ENCODE measurements at regions not wholly inside any gene's neighbourhood (a gene's known extent, or its start where the extent isn't known, plus 50 kb on each side); places are given as distances from the start of the nearest gene placed in this dataset.

- TF ChIP-seq CTCF (IDR thresholded peaks at IDR 0.05; ENCODE audit: low read depth, low read length) = no peak
- no peaks in the 10 kb centered on the region for H3K4me1 ChIP-seq
- DNase-seq = no peak
Observed at GRCh38 chr3:8112587-8112986, 389.0 kb upstream of the LMCD1 start.

GRCh38 chr3:8113626-8114025 lies 388.0 kb upstream of the LMCD1 start:
- Histone ChIP-seq H3K36me3 (no peaks in the 10 kb centered on the region), H3K9me3 (no peaks in the 10 kb centered on the region), H3K4me3 (ENCODE audit: low read depth, low read length) (no peak overlapping the region), H3K4me1 (no peaks in the 10 kb centered on the region), H3K27me3 (no peaks in the 10 kb centered on the region)
- no peak for DNase-seq
- no peak for TF ChIP-seq CTCF (IDR thresholded peaks at IDR 0.05; ENCODE audit: low read depth, low read length)

More at GRCh38 chr3:8112587-8112986, 389.0 kb upstream of the LMCD1 start:
- Histone ChIP-seq H3K4me3 (ENCODE audit: low read depth, low read length) (no peak overlapping the region), H3K27me3 (no peaks in the 10 kb centered on the region), H3K9me3 (no peaks in the 10 kb centered on the region), H3K36me3 (no peaks in the 10 kb centered on the region)

GRCh38 chr3:8128686-8129085 lies 372.9 kb upstream of the LMCD1 start:
- Histone ChIP-seq H3K4me3 (ENCODE audit: low read depth, low read length) (no peak overlapping the region), H3K27me3 (no peaks in the 10 kb centered on the region), H3K9me3 (no peaks in the 10 kb centered on the region), H3K4me1 (no peaks in the 10 kb centered on the region), H3K36me3 (no peaks in the 10 kb centered on the region)
- DNase-seq = no peak
- no peak for TF ChIP-seq CTCF (IDR thresholded peaks at IDR 0.05; ENCODE audit: low read depth, low read length)

GRCh38 chr3:8136553-8136952 lies 365.1 kb upstream of the LMCD1 start:
- DNase-seq = no peak
- H3K27me3 ChIP-seq = no peaks in the 10 kb centered on the region

GRCh38 chr3:8143186-8143585 lies 358.4 kb upstream of the LMCD1 start:
- DNase-seq = no peak
- H3K27me3 ChIP-seq = no peaks in the 10 kb centered on the region
- no peak overlapping the region for H3K4me3 ChIP-seq (ENCODE audit: low read depth, low read length)
- TF ChIP-seq CTCF (IDR thresholded peaks at IDR 0.05; ENCODE audit: low read depth, low read length) = no peak
- no peaks in the 10 kb centered on the region for H3K36me3 ChIP-seq
- no peaks in the 10 kb centered on the region for H3K4me1 ChIP-seq
- H3K9me3 ChIP-seq = no peaks in the 10 kb centered on the region

More at GRCh38 chr3:8136553-8136952, 365.1 kb upstream of the LMCD1 start:
- no peaks in the 10 kb centered on the region for H3K36me3 ChIP-seq
- no peak for TF ChIP-seq CTCF (IDR thresholded peaks at IDR 0.05; ENCODE audit: low read depth, low read length)
- H3K9me3 ChIP-seq = no peaks in the 10 kb centered on the region
- no peaks in the 10 kb centered on the region for H3K4me1 ChIP-seq
- no peak overlapping the region for H3K4me3 ChIP-seq (ENCODE audit: low read depth, low read length)

GRCh38 chr3:8145661-8146060 lies 356.0 kb upstream of the LMCD1 start:
- no peaks in the 10 kb centered on the region for H3K27me3 ChIP-seq
- H3K9me3 ChIP-seq = no peaks in the 10 kb centered on the region
- DNase-seq = no peak
- no peak overlapping the region for H3K4me3 ChIP-seq (ENCODE audit: low read depth, low read length)
- H3K36me3 ChIP-seq = no peaks in the 10 kb centered on the region
- TF ChIP-seq CTCF (IDR thresholded peaks at IDR 0.05; ENCODE audit: low read depth, low read length) = no peak
- no peaks in the 10 kb centered on the region for H3K4me1 ChIP-seq
